Panc1 (cell line): ENCODE measurements at regions not wholly inside any gene's neighbourhood (a gene's known extent, or its start where the extent isn't known, plus 50 kb on each side); places are given as distances from the start of the nearest gene placed in this dataset.

Experiments used
- ATAC-seq: fragments of 200-7000 bp; cut with Tn5 transposase; 2 replicates; pipeline ENCODE4 v1.9.1; 2020; ENCODE audit warnings: mild to moderate bottlenecking, moderate library complexity
- BruUV-seq: library from RNA; stranded (reverse); fragments of 400-500 nt; replicated peaks from 2 replicates; lab custom pipeline; 2021; lab: Mats Ljungman, UMichigan
- CTCF ChIA-PET: fragments of 300-600 bp; sonication (Branson Sonifier 250); formaldehyde crosslinking; loops from one replicate; lab custom pipeline; 2022; ENCODE audit warnings: antibody characterized with exemption; lab: Charles Lee
- POLR2A ChIA-PET: fragments of 300-600 bp; sonication (Branson Sonifier 250); formaldehyde crosslinking; loops from one replicate; lab custom pipeline; 2022; ENCODE audit warnings: antibody characterized with exemption; lab: Charles Lee
- DNase-seq: peaks from one replicate; pipeline ENCODE4 v3.0.0-alpha.2; 2010; ENCODE audit warnings: low read depth, low spot score
- H3K27ac ChIP-seq: 2 replicates; pipeline ENCODE4 v1.5.1; 2011; ENCODE audit warnings: mild to moderate bottlenecking, low read length, inconsistent platforms
- H3K27me3 ChIP-seq: fragments of 200-500 bp; sonication (Bioruptor generic); 2 replicates; pipeline ENCODE4 v1.6.0; 2014; ENCODE audit warnings: low read length, inconsistent platforms; ENCODE audit not compliant: control insufficient read depth, insufficient read depth
- H3K36me3 ChIP-seq: fragments of 200-500 bp; sonication (Bioruptor generic); 2 replicates; pipeline ENCODE4 v1.5.1; 2014; ENCODE audit warnings: inconsistent platforms, mild to moderate bottlenecking, low read length, moderate library complexity; ENCODE audit not compliant: control insufficient read depth, insufficient read depth
- H3K4me1 ChIP-seq: 2 replicates; pipeline ENCODE4 v1.5.1; 2011; ENCODE audit warnings: inconsistent platforms, mild to moderate bottlenecking, low read length, moderate library complexity; ENCODE audit not compliant: control insufficient read depth, insufficient read depth
- H3K4me3 ChIP-seq, 2 experiments: 2 replicates each; pipeline ENCODE4 v1.5.1; 2011 to 2012; ENCODE audit warnings: low read depth in 2 of 2, low read length in 2 of 2, mild to moderate bottlenecking in 2 of 2, inconsistent platforms in 1 of 2, moderate library complexity in 1 of 2
- H3K9me3 ChIP-seq: fragments of 200-500 bp; sonication (Bioruptor generic); 2 replicates; pipeline ENCODE4 v1.5.1; 2014; ENCODE audit warnings: low read depth, mild to moderate bottlenecking, inconsistent platforms, low read length, moderate library complexity; ENCODE audit not compliant: control insufficient read depth, insufficient read depth
- CTCF ChIP-seq: fragments of 450-650 bp; IDR thresholded peaks from 2 replicates; pipeline ENCODE4 v1.5.1; 2017; ENCODE audit warnings: mild to moderate bottlenecking
- POLR2AphosphoS5 ChIP-seq: IDR thresholded peaks from 2 replicates; pipeline ENCODE4 v1.6.1; 2012; ENCODE audit warnings: mild to moderate bottlenecking, low read depth, low read length, moderate library complexity
- REST ChIP-seq, 2 experiments: IDR thresholded peaks; 2 replicates each; pipeline ENCODE4 v1.6.1; 2011 to 2012; ENCODE audit warnings: low read depth in 2 of 2, control low read depth in 1 of 2, low read length in 1 of 2, mild to moderate bottlenecking in 1 of 2, moderate library complexity in 1 of 2; ENCODE audit not compliant: insufficient read depth in 1 of 2
- SIN3A ChIP-seq: IDR thresholded peaks from 2 replicates; pipeline ENCODE4 v1.6.1; 2012; ENCODE audit warnings: low read depth, mild to moderate bottlenecking, low read length, moderate library complexity, borderline replicate concordance; ENCODE audit not compliant: insufficient read depth
- TCF7L2 ChIP-seq: IDR thresholded peaks from 2 replicates; pipeline ENCODE4 v1.6.1; 2011; ENCODE audit warnings: mild to moderate bottlenecking, low read depth, low read length, inconsistent platforms
- in situ Hi-C: cut with HindIII; loops from 2 replicates; pipeline ENCODE4 v1.10.0; 2016; ENCODE audit warnings: low sequenced_read_pairs, low pct_unique_long_range_greater_than_20kb
- intact Hi-C: fragments of 100-400 bp; cut with micrococcal nuclease; formaldehyde crosslinking; loops from one replicate; pipeline ENCODE4 v1.10.0; 2022; ENCODE audit not compliant: unreplicated experiment

GRCh38 chr7:138194567-138194966, 118.3 kb downstream of the AKR1D1 start:
- H3K9me3 ChIP-seq = no peaks in the 10 kb centered on the region
- TF ChIP-seq TCF7L2 (no peak), SIN3A (no peak), POLR2AphosphoS5 (no peak), REST (IDR thresholded peaks at IDR 0.05; ENCODE audit: insufficient read depth in 1 of 2, low read depth in 2 of 2, low read length in 1 of 2) (no peak), CTCF (no peak)
- H3K27me3 ChIP-seq = no peaks in the 10 kb centered on the region
- intact Hi-C loops = no loop called here
- ChIA-PET CTCF (no interaction called here), POLR2A (no interaction called here)
- no peak for DNase-seq
- no peak overlapping the region for H3K4me3 ChIP-seq
- H3K4me1 ChIP-seq = no peaks in the 10 kb centered on the region
- in situ Hi-C loops = no loop called here
- no peak for ATAC-seq
- no peak overlapping the region for H3K27ac ChIP-seq
- H3K36me3 ChIP-seq = no peaks in the 10 kb centered on the region
- BruUV-seq = no TSS peak

GRCh38 chr7:138195151-138195571, 118.9 kb downstream of the AKR1D1 start:
- no peak for ATAC-seq

More at GRCh38 chr7:138195151-138195571, 118.9 kb downstream of the AKR1D1 start:
- DNase-seq = no peak
- TF ChIP-seq REST (IDR thresholded peaks at IDR 0.05; ENCODE audit: insufficient read depth in 1 of 2, low read depth in 2 of 2, low read length in 1 of 2) (no peak), CTCF (no peak), POLR2AphosphoS5 (no peak), TCF7L2 (no peak), SIN3A (no peak)
- no peaks in the 10 kb centered on the region for H3K36me3 ChIP-seq
- intact Hi-C loops = no loop called here
- no peaks in the 10 kb centered on the region for H3K9me3 ChIP-seq
- no TSS peak for BruUV-seq
- in situ Hi-C loops = no loop called here
- ChIA-PET POLR2A (no interaction called here), CTCF (no interaction called here)
- no peaks in the 10 kb centered on the region for H3K4me1 ChIP-seq
- no peaks in the 10 kb centered on the region for H3K27me3 ChIP-seq
- H3K27ac ChIP-seq = no peak overlapping the region
- no peak overlapping the region for H3K4me3 ChIP-seq
